Activated CD4-positive, CD25-positive, alpha-beta regulatory T cell treated with anti-CD3 and anti-CD28 coated beads, Interleukin-2, amount 50 U/mL, for 16 hours (primary cell): ENCODE measurements at regions not wholly inside any gene's neighbourhood (a gene's known extent, or its start where the extent isn't known, plus 50 kb on each side); places are given as distances from the start of the nearest gene placed in this dataset.
"Not testable (repeated sequence)": the region's sequence is repeated elsewhere in the genome, so short reads cannot be mapped to it uniquely, and the experiment has no call there.

Experiments
- DNase-seq: peaks from one replicate; pipeline ENCODE4 v3.0.0-alpha.2; 2020; ENCODE audit warnings: low read depth, low spot score

GRCh38 chr6:85128781-85129180, 321.1 kb upstream of the NT5E start:
- no peak for DNase-seq

GRCh38 chr6:85128256-85128655, 321.6 kb upstream of the NT5E start:
- not testable (repeated sequence) for DNase-seq

GRCh38 chr6:85127696-85128243, 322.1 kb upstream of the NT5E start:
- no peak for DNase-seq

- no peak for DNase-seq
Observed at GRCh38 chr6:85127168-85127498, 322.8 kb upstream of the NT5E start.

- no peak for DNase-seq
Observed at GRCh38 chr6:85126485-85127167, 323.3 kb upstream of the NT5E start.

- no peak for DNase-seq
Observed at GRCh38 chr6:85125526-85125925, 324.4 kb upstream of the NT5E start.

- no peak for DNase-seq
Observed at GRCh38 chr6:85124472-85125354, 325.2 kb upstream of the NT5E start.

GRCh38 chr6:85121158-85121557, 328.7 kb upstream of the NT5E start:
- no peak for DNase-seq

GRCh38 chr6:85118652-85119235, 331.1 kb upstream of the NT5E start:
- no peak for DNase-seq

- no peak for DNase-seq
Observed at GRCh38 chr6:85118233-85118632, 331.6 kb upstream of the NT5E start.

GRCh38 chr6:85116475-85116874, 333.4 kb upstream of the NT5E start:
- no peak for DNase-seq

GRCh38 chr6:85115876-85116275, 334.0 kb upstream of the NT5E start:
- DNase-seq = no peak

GRCh38 chr6:85115376-85115775, 334.5 kb upstream of the NT5E start:
- DNase-seq = no peak

GRCh38 chr6:85114581-85114935, 335.3 kb upstream of the NT5E start:
- DNase-seq = no peak

- DNase-seq = no peak
Observed at GRCh38 chr6:85113934-85114580, 335.8 kb upstream of the NT5E start.

GRCh38 chr6:85112540-85112939, 337.3 kb upstream of the NT5E start:
- no peak for DNase-seq

- DNase-seq = no peak
Observed at GRCh38 chr6:85111481-85112011, 338.3 kb upstream of the NT5E start.

GRCh38 chr6:85110943-85111342, 338.9 kb upstream of the NT5E start:
- no peak for DNase-seq

- no peak for DNase-seq
Observed at GRCh38 chr6:85107701-85108100, 342.2 kb upstream of the NT5E start.

- DNase-seq = no peak
Observed at GRCh38 chr6:85096976-85097375, 332.6 kb upstream of the TBX18 start.

GRCh38 chr6:85092226-85092625, 327.8 kb upstream of the TBX18 start:
- no peak for DNase-seq

- no peak for DNase-seq
Observed at GRCh38 chr6:85089255-85089654, 324.9 kb upstream of the TBX18 start.
